C4-2B (cell line): ENCODE measurements at regions not wholly inside any gene's neighbourhood (a gene's known extent, or its start where the extent isn't known, plus 50 kb on each side); places are given as distances from the start of the nearest gene placed in this dataset.

Experiments
- CTCF ChIP-seq: fragments of 450-650 bp; conservative IDR thresholded peaks from 2 replicates; pipeline ENCODE4 v1.5.1; 2017; ENCODE audit warnings: mild to moderate bottlenecking
- ZFX ChIP-seq: fragments of 450-650 bp; IDR thresholded peaks from 2 replicates; pipeline ENCODE4 v1.6.1; 2017

GRCh38 chr18:2217356-2217755 lies 353.9 kb downstream of the METTL4 start:
- TF ChIP-seq CTCF = no peak
- TF ChIP-seq ZFX = no peak
